H1 (cell line): ENCODE measurements at regions not wholly inside any gene's neighbourhood (a gene's known extent, or its start where the extent isn't known, plus 50 kb on each side); places are given as distances from the start of the nearest gene placed in this dataset.

Experiments
- CTCF ChIA-PET: fragments of 300-600 bp; sonication (Branson Sonifier 250); formaldehyde crosslinking; loops from one replicate; lab custom pipeline; 2021; ENCODE audit not compliant: partially characterized antibody; lab: Charles Lee
- POLR2A ChIA-PET: fragments of 300-600 bp; sonication (Branson Sonifier 250); formaldehyde crosslinking; loops from one replicate; lab custom pipeline; 2021; ENCODE audit warnings: inconsistent platforms; ENCODE audit not compliant: partially characterized antibody; lab: Charles Lee
- DNase-seq, 2 experiments: peaks; one replicate each; pipeline versions ENCODE4 v3.0.0 to v3.0.0-alpha.2; 2010 to 2022; ENCODE audit warnings: low spot score in 2 of 2, low read depth in 1 of 2, mixed read lengths in 1 of 2
- FAIRE-seq: peaks from 2 replicates; lab custom pipeline; 2011; peaks lifted over from hg19 to GRCh38; lab: Jason Lieb, UNC
- H2AFZ ChIP-seq: 2 replicates; pipeline ENCODE4 v1.8.1; 2012; ENCODE audit warnings: low read length, inconsistent platforms
- H2AK5ac ChIP-seq: 2 replicates; pipeline ENCODE4 v1.6.1; 2013; ENCODE audit warnings: low read depth, low read length
- H2BK120ac ChIP-seq: replicated peaks from 2 replicates; pipeline ENCODE3; 2013; ENCODE audit warnings: low read depth, low read length, inconsistent platforms
- H2BK12ac ChIP-seq: 2 replicates; pipeline ENCODE4 v1.6.1; 2013; ENCODE audit warnings: low read depth, low read length
- H2BK15ac ChIP-seq: 2 replicates; pipeline ENCODE4 v1.6.1; 2013; ENCODE audit warnings: low read length
- H2BK20ac ChIP-seq: 2 replicates; pipeline ENCODE4 v1.6.1; 2013; ENCODE audit warnings: low read length
- H2BK5ac ChIP-seq: 2 replicates; pipeline ENCODE4 v1.6.1; 2013; ENCODE audit warnings: low read depth, low read length
- H3K14ac ChIP-seq: 2 replicates; pipeline ENCODE4 v1.6.1; 2013; ENCODE audit warnings: inconsistent platforms; ENCODE audit not compliant: insufficient read length
- H3K18ac ChIP-seq: 2 replicates; pipeline ENCODE4 v1.6.1; 2013; ENCODE audit warnings: low read length; ENCODE audit errors: extremely low read depth
- H3K23ac ChIP-seq: 2 replicates; pipeline ENCODE4 v1.6.1; 2013; ENCODE audit warnings: inconsistent platforms; ENCODE audit not compliant: insufficient read length
- H3K23me2 ChIP-seq: 2 replicates; pipeline ENCODE4 v1.6.1; 2013; ENCODE audit warnings: low read depth, low read length
- H3K27ac ChIP-seq: 2 replicates; pipeline ENCODE4 v1.6.1; 2011; ENCODE audit warnings: low read depth, low read length, inconsistent platforms
- H3K27me3 ChIP-seq, 4 experiments: replicated peaks in 1 of 4; 1 replicate in 1 of 4; 2 replicates in 3 of 4; pipeline versions ENCODE4 v1.6.1 to v1.8.1; 2011 to 2013; ENCODE audit warnings: low read length in 3 of 4, mild to moderate bottlenecking in 3 of 4, inconsistent platforms in 2 of 4, mixed read lengths in 2 of 4, moderate library complexity in 1 of 4; ENCODE audit not compliant: control insufficient read depth in 3 of 4, insufficient read depth in 3 of 4; ENCODE audit errors: extremely low read depth in 1 of 4
- H3K36me3 ChIP-seq, 4 experiments: 2 replicates each; pipeline versions ENCODE4 v1.6.1 to v1.8.1; 2011 to 2013; ENCODE audit warnings: mild to moderate bottlenecking in 4 of 4, low read length in 3 of 4, moderate library complexity in 2 of 4, control low read depth in 1 of 4, inconsistent platforms in 1 of 4; ENCODE audit not compliant: insufficient read depth in 4 of 4, control insufficient read depth in 2 of 4
- H3K4ac ChIP-seq: replicated peaks from 2 replicates; pipeline ENCODE3; 2013; ENCODE audit warnings: low read length, low read depth, mixed read lengths, inconsistent platforms; ENCODE audit not compliant: insufficient read length
- H3K4me1 ChIP-seq, 4 experiments: replicated peaks in 1 of 4; 1 replicate in 1 of 4; 2 replicates in 3 of 4; pipeline versions ENCODE4 v1.6.1 to v1.8.1; 2011 to 2013; ENCODE audit warnings: low read length in 3 of 4, inconsistent platforms in 2 of 4, mixed read lengths in 1 of 4; ENCODE audit not compliant: insufficient read depth in 4 of 4, control insufficient read depth in 3 of 4
- H3K4me2 ChIP-seq, 2 experiments: 2 replicates each; pipeline versions ENCODE4 v1.6.1 to v1.8.1; 2011 to 2013; ENCODE audit warnings: low read depth in 2 of 2, low read length in 2 of 2, control low read depth in 1 of 2, inconsistent platforms in 1 of 2, mild to moderate bottlenecking in 1 of 2; ENCODE audit not compliant: insufficient read depth in 1 of 2
- H3K4me3 ChIP-seq, 4 experiments: fragments of 200-600, 300-600 bp in 1 of 4; sonication (generic), shearing (Covaris generic), sonication (Bioruptor Twin) in 1 of 4; 2 replicates each; pipeline versions ENCODE4 v1.5.1 to v1.8.1; 2011 to 2016; ENCODE audit warnings: low read length in 4 of 4, low read depth in 3 of 4, control low read depth in 2 of 4, inconsistent platforms in 2 of 4, mild to moderate bottlenecking in 2 of 4, mixed read lengths in 1 of 4, moderate library complexity in 1 of 4; ENCODE audit not compliant: insufficient read depth in 2 of 4; ENCODE audit errors: extremely low read depth in 1 of 4
- H3K56ac ChIP-seq: replicated peaks from 2 replicates; pipeline ENCODE3; 2013; ENCODE audit warnings: low read depth, mild to moderate bottlenecking, mixed read lengths, low read length, inconsistent platforms; ENCODE audit not compliant: insufficient read length
- H3K79me1 ChIP-seq: 2 replicates; pipeline ENCODE4 v1.6.1; 2013; ENCODE audit warnings: low read depth, low read length, control low read depth
- H3K79me2 ChIP-seq, 2 experiments: 2 replicates each; pipeline versions ENCODE4 v1.6.1 to v1.8.1; 2012 to 2013; ENCODE audit warnings: low read length in 2 of 2, mild to moderate bottlenecking in 2 of 2, inconsistent platforms in 1 of 2; ENCODE audit not compliant: insufficient read depth in 2 of 2, control insufficient read depth in 1 of 2
- H3K9ac ChIP-seq, 4 experiments: replicated peaks in 1 of 4; 1 replicate in 1 of 4; 2 replicates in 3 of 4; pipeline versions ENCODE4 v1.6.1 to v1.8.1; 2011 to 2013; ENCODE audit warnings: low read depth in 3 of 4, low read length in 3 of 4, control low read depth in 2 of 4, mild to moderate bottlenecking in 2 of 4, moderate library complexity in 2 of 4, inconsistent platforms in 1 of 4; ENCODE audit errors: extremely low read depth in 1 of 4
- H3K9me3 ChIP-seq, 2 experiments: 2 replicates each; pipeline versions ENCODE4 v1.6.1 to v1.8.1; 2012 to 2013; ENCODE audit warnings: mild to moderate bottlenecking in 2 of 2, moderate library complexity in 2 of 2, control low read depth in 1 of 2, inconsistent platforms in 1 of 2, low read depth in 1 of 2, low read length in 1 of 2, mixed read lengths in 1 of 2; ENCODE audit not compliant: insufficient read depth in 2 of 2
- H4K20me1 ChIP-seq, 2 experiments: replicated peaks in 1 of 2; 2 replicates each; pipeline versions ENCODE3 to v1.8.1; 2011 to 2013; ENCODE audit warnings: inconsistent platforms in 2 of 2, low read length in 2 of 2, mild to moderate bottlenecking in 1 of 2; ENCODE audit not compliant: insufficient read depth in 2 of 2, control insufficient read depth in 1 of 2
- H4K5ac ChIP-seq: 2 replicates; pipeline ENCODE4 v1.6.1; 2013; ENCODE audit warnings: low read length, low read depth, mixed read lengths, inconsistent platforms; ENCODE audit not compliant: insufficient read length
- H4K8ac ChIP-seq: 2 replicates; pipeline ENCODE4 v1.8.0; 2013; ENCODE audit warnings: mild to moderate bottlenecking, moderate library complexity, low read length, inconsistent platforms; ENCODE audit not compliant: insufficient read depth; ENCODE audit errors: extremely low read depth
- H4K91ac ChIP-seq: replicated peaks from 2 replicates; pipeline ENCODE3; 2013; ENCODE audit warnings: low read length, mixed read lengths, inconsistent platforms; ENCODE audit not compliant: insufficient read length
- CBX8 ChIP-seq: fragments of 300-800, 300-1000 bp; sonication (generic); IDR thresholded peaks from 2 replicates; pipeline ENCODE4 v1.7.1; 2016; ENCODE audit warnings: low read depth, low read length, borderline replicate concordance
- GTF2F1 ChIP-seq: IDR thresholded peaks from 2 replicates; pipeline ENCODE4 v1.6.1; 2012; ENCODE audit warnings: low read depth, low read length, improper control_type of control experiment, borderline replicate concordance
- HDAC6 ChIP-seq: IDR thresholded peaks from one replicate; pipeline ENCODE4 v1.7.1; 2012; ENCODE audit warnings: low read depth, mild to moderate bottlenecking, inconsistent platforms, low read length, moderate library complexity
- KDM5A ChIP-seq: fragments of 200-600 bp; IDR thresholded peaks from 2 replicates; pipeline ENCODE4 v1.7.1; 2012; ENCODE audit warnings: mild to moderate bottlenecking, low read length, inconsistent platforms, mixed read lengths
- MAFK ChIP-seq: IDR thresholded peaks from 2 replicates; pipeline ENCODE4 v1.6.1; 2012; ENCODE audit warnings: low read depth, mild to moderate bottlenecking, improper control_type of control experiment, low read length
- NANOG ChIP-seq: IDR thresholded peaks from 2 replicates; pipeline ENCODE4 v1.6.1; 2011; ENCODE audit warnings: low read length, low read depth, mild to moderate bottlenecking, inconsistent platforms; ENCODE audit not compliant: insufficient read depth, poor library complexity, severe bottlenecking
- RAD21 ChIP-seq, 2 experiments: IDR thresholded peaks in 1 of 2; conservative IDR thresholded peaks in 1 of 2; 2 replicates each; pipeline ENCODE4 v1.6.1; 2011; ENCODE audit warnings: low read depth in 2 of 2, low read length in 2 of 2, improper control_type of control experiment in 1 of 2, inconsistent platforms in 1 of 2, mild to moderate bottlenecking in 1 of 2, moderate library complexity in 1 of 2
- RBBP5 ChIP-seq: IDR thresholded peaks from 2 replicates; pipeline ENCODE4 v1.7.1; 2012; ENCODE audit warnings: low read depth, mild to moderate bottlenecking, inconsistent platforms, low read length, moderate library complexity, borderline replicate concordance
- RFX5 ChIP-seq: IDR thresholded peaks from 2 replicates; pipeline ENCODE4 v1.6.1; 2011; ENCODE audit warnings: low read depth, low read length, improper control_type of control experiment, borderline replicate concordance
- SIX5 ChIP-seq: IDR thresholded peaks from 2 replicates; pipeline ENCODE4 v1.6.1; 2011; ENCODE audit warnings: mild to moderate bottlenecking, low read depth, low read length
- SP2 ChIP-seq: IDR thresholded peaks from 2 replicates; pipeline ENCODE4 v1.6.1; 2012; ENCODE audit warnings: mild to moderate bottlenecking, low read length, inconsistent platforms
- TCF12 ChIP-seq: IDR thresholded peaks from 2 replicates; pipeline ENCODE4 v1.6.1; 2011; ENCODE audit warnings: low read depth, mild to moderate bottlenecking, low read length
- TF ChIP-seq, protein P1 (sequence below): IDR thresholded peaks from 2 replicates; pipeline ENCODE4 v1.6.1; 2011; ENCODE audit warnings: low read length, improper control_type of control experiment

DNA sequence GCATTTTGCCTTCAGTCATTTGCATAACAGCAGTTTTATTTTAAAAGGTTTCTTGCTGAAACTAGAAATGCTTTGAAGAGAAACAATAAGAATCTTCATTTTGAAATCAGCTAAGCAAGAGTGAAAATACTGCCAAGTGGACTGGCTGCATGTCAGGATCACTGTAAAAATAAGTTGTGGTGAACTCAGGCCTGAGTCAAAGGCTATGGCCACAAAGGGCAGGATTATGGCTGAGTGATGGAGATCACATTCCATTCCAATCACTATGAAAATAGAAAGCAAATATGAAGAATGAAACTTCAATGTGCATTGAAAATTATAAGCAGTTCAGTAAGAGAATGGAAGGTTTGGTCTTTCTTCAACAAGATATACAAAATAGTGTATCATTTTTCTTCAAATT, 224.5 kb downstream of the PCDH18 start:
- Histone ChIP-seq H3K56ac (no peak overlapping the region), H3K23me2 (no peaks in the 10 kb centered on the region), H4K91ac (no peak overlapping the region), H2AK5ac (no peak overlapping the region), H3K27me3 (no peaks in the 10 kb centered on the region), H3K4me3 (no peak overlapping the region), H3K4ac (no peak overlapping the region), H3K4me1 (no peaks in the 10 kb centered on the region), H2BK20ac (no peak overlapping the region), H3K79me1 (no peaks in the 10 kb centered on the region), H3K18ac (no peak overlapping the region), H3K27ac (no peak overlapping the region), H4K20me1 (no peaks in the 10 kb centered on the region), H4K5ac (no peak overlapping the region), H2BK5ac (no peak overlapping the region), H3K23ac (no peak overlapping the region), H4K8ac (no peak overlapping the region), H2BK15ac (no peak overlapping the region), H3K9me3 (no peaks in the 10 kb centered on the region), H3K14ac (no peak overlapping the region), H3K9ac (no peak overlapping the region), H3K4me2 (no peak overlapping the region), H2BK12ac (no peak overlapping the region), H2AFZ (no peak overlapping the region), H2BK120ac (no peak overlapping the region), H3K79me2 (no peaks in the 10 kb centered on the region), H3K36me3 (no peaks in the 10 kb centered on the region)
- CTCF ChIA-PET = no interaction called here
- FAIRE-seq = no peak
- no peak for DNase-seq
- POLR2A ChIA-PET = no interaction called here
- TF ChIP-seq GTF2F1 (no peak), CBX8 (no peak), RBBP5 (no peak), HDAC6 (no peak), TCF12 (no peak), RAD21 (IDR thresholded peaks at IDR 0.05 in 1 of 2, conservative IDR thresholded peaks at IDR 0.05 in 1 of 2; ENCODE audit: low read depth in 2 of 2, low read length in 2 of 2) (no peak), SP2 (no peak), SIX5 (no peak), MAFK (no peak), RFX5 (no peak), NANOG (no peak), KDM5A (no peak)
- TF ChIP-seq, protein P1, sequence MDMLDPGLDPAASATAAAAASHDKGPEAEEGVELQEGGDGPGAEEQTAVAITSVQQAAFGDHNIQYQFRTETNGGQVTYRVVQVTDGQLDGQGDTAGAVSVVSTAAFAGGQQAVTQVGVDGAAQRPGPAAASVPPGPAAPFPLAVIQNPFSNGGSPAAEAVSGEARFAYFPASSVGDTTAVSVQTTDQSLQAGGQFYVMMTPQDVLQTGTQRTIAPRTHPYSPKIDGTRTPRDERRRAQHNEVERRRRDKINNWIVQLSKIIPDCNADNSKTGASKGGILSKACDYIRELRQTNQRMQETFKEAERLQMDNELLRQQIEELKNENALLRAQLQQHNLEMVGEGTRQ = no peak
